GM23338 (cell line): ENCODE measurements at regions not wholly inside any gene's neighbourhood (a gene's known extent, or its start where the extent isn't known, plus 50 kb on each side); places are given as distances from the start of the nearest gene placed in this dataset.

Experiments
- ATAC-seq: fragments of 200-7000 bp; cut with Tn5 transposase; 3 replicates; pipeline ENCODE4 v1.9.1; 2020
- DNase-seq: peaks from one replicate; pipeline ENCODE4 v3.0.0-alpha.2; 2015; ENCODE audit warnings: low spot score
- H2AFZ ChIP-seq: fragments of 200-600 bp; sonication (generic); 2 replicates; pipeline ENCODE4 v1.8.0; 2016; ENCODE audit warnings: antibody characterized with exemption, mild to moderate bottlenecking, moderate library complexity
- H3F3A ChIP-seq: fragments of 200-600 bp; sonication (generic); replicated peaks from 2 replicates; pipeline ENCODE4 v1.8.0; 2017; ENCODE audit warnings: antibody characterized with exemption, mixed run types, low read depth
- H3K27ac ChIP-seq: fragments of 200-600 bp; sonication (generic); 2 replicates; pipeline ENCODE4 v1.6.1; 2016; ENCODE audit warnings: low read depth
- H3K27me3 ChIP-seq: fragments of 200-600 bp; sonication (generic); 2 replicates; pipeline ENCODE4 v1.8.0; 2016; ENCODE audit warnings: mild to moderate bottlenecking, mixed run types, moderate library complexity; ENCODE audit not compliant: insufficient read depth
- H3K36me3 ChIP-seq: fragments of 200-600 bp; sonication (generic); 2 replicates; pipeline ENCODE4 v1.8.0; 2016; ENCODE audit warnings: mild to moderate bottlenecking; ENCODE audit not compliant: insufficient read depth
- H3K4me1 ChIP-seq: fragments of 200-600 bp; sonication (generic); 2 replicates; pipeline ENCODE4 v1.8.0; 2016; ENCODE audit warnings: mild to moderate bottlenecking, moderate library complexity; ENCODE audit not compliant: insufficient read depth
- H3K4me2 ChIP-seq: fragments of 200-600 bp; sonication (generic); 2 replicates; pipeline ENCODE4 v1.7.1; 2017; ENCODE audit warnings: mixed run types
- H3K4me3 ChIP-seq: fragments of 200-600 bp; sonication (generic); 2 replicates; pipeline ENCODE4 v1.6.1; 2016; ENCODE audit warnings: mixed run types
- H3K79me2 ChIP-seq: fragments of 200-600 bp; sonication (generic); replicated peaks from 2 replicates; pipeline ENCODE4 v1.8.0; 2017; ENCODE audit warnings: mild to moderate bottlenecking; ENCODE audit not compliant: insufficient read depth
- H3K9me2 ChIP-seq: fragments of 200-600 bp; sonication (generic); 2 replicates; pipeline ENCODE4 v1.8.0; 2017; ENCODE audit not compliant: insufficient read depth
- H4K20me1 ChIP-seq: fragments of 200-600 bp; sonication (generic); replicated peaks from 2 replicates; pipeline ENCODE4 v1.8.0; 2017; ENCODE audit warnings: mild to moderate bottlenecking; ENCODE audit not compliant: insufficient read depth
- H3K27ac Mint-ChIP-seq: 2 replicates; pipeline ENCODE4 v1.8.0; 2020; ENCODE audit warnings: inconsistent platforms, mild to moderate bottlenecking, moderate library complexity, mixed read lengths
- H3K27me3 Mint-ChIP-seq: 3 replicates; pipeline ENCODE4 v1.8.0; 2022; ENCODE audit warnings: low read depth, mild to moderate bottlenecking, moderate library complexity, mixed read lengths, inconsistent platforms; ENCODE audit not compliant: insufficient read depth, poor library complexity
- H3K36me3 Mint-ChIP-seq: 3 replicates; pipeline ENCODE4 v1.8.0; 2021; ENCODE audit warnings: low read depth, mild to moderate bottlenecking, inconsistent platforms, moderate library complexity, mixed read lengths
- H3K4me1 Mint-ChIP-seq: 3 replicates; pipeline ENCODE4 v1.8.0; 2020; ENCODE audit warnings: mild to moderate bottlenecking, inconsistent platforms, mixed read lengths
- H3K4me3 Mint-ChIP-seq: 3 replicates; pipeline ENCODE4 v1.8.0; 2021; ENCODE audit warnings: moderate library complexity, mild to moderate bottlenecking, inconsistent platforms, mixed read lengths
- H3K9me3 Mint-ChIP-seq: 3 replicates; pipeline ENCODE4 v1.8.0; 2020; ENCODE audit warnings: moderate library complexity, mild to moderate bottlenecking, inconsistent platforms, mixed read lengths
- CREB1 ChIP-seq: fragments of 250-450 bp; sonication (Bioruptor Pico); IDR thresholded peaks from 2 replicates; pipeline ENCODE4 v1.5.0; 2020; ENCODE audit warnings: low read depth, mild to moderate bottlenecking, moderate library complexity
- EZH2phosphoT487 ChIP-seq: fragments of 200-600 bp; sonication (generic); IDR thresholded peaks from one replicate; pipeline ENCODE4 v1.8.1; 2018; ENCODE audit warnings: antibody characterized with exemption; ENCODE audit not compliant: unreplicated experiment
- JUNB ChIP-seq: IDR thresholded peaks from one replicate; pipeline ENCODE4 v1.6.1; 2016; ENCODE audit warnings: antibody characterized with exemption; ENCODE audit not compliant: unreplicated experiment
- NANOG ChIP-seq: IDR thresholded peaks from 2 replicates; pipeline ENCODE4 v1.6.1; 2016; ENCODE audit warnings: antibody characterized with exemption, borderline replicate concordance
- POLR2AphosphoS5 ChIP-seq: IDR thresholded peaks from 2 replicates; pipeline ENCODE4 v1.6.1; 2016; ENCODE audit warnings: antibody characterized with exemption, low read depth
- STAT1 ChIP-seq: IDR thresholded peaks from one replicate; pipeline ENCODE4 v1.6.1; 2016; ENCODE audit warnings: antibody characterized with exemption; ENCODE audit not compliant: unreplicated experiment
- ZNF114 ChIP-seq: fragments of 250-450 bp; sonication (Bioruptor Pico); IDR thresholded peaks from 2 replicates; pipeline ENCODE4 v1.5.0; 2020; ENCODE audit warnings: mild to moderate bottlenecking, moderate library complexity
- ZNF331 ChIP-seq: fragments of 250-450 bp; sonication (Bioruptor Pico); IDR thresholded peaks from 2 replicates; pipeline ENCODE4 v1.5.0; 2020; ENCODE audit warnings: low read depth, mild to moderate bottlenecking, moderate library complexity
- TF ChIP-seq, protein P1 (sequence below): fragments of 250-450 bp; sonication (Bioruptor Pico); IDR thresholded peaks from 2 replicates; pipeline ENCODE4 v1.5.0; 2020; ENCODE audit warnings: mild to moderate bottlenecking, moderate library complexity
- TF ChIP-seq, protein P2 (sequence below): IDR thresholded peaks from one replicate; pipeline ENCODE4 v1.6.1; 2018; ENCODE audit warnings: antibody characterized with exemption; ENCODE audit not compliant: unreplicated experiment
- TF ChIP-seq, protein P3 (sequence below): IDR thresholded peaks from 2 replicates; pipeline ENCODE4 v1.6.1; 2016; ENCODE audit warnings: antibody characterized with exemption

DNA sequence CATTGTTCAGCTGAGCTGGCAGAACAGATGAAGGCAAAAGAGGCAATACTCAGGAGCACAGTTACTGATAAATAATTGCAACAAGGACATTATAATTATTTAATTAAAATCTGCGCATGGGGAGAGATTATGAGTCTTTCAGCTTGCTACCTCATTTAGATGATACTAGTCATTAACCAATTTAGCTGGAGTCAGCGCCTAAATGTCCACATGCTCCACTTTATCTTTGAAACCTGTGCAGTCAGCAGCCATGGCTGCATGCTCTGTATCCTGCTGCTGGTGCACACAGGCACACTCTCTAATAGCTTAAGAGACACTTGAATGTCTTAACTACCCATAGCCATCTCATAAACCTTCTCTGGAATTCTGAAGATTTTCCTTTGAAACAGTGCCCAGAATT is 196.8 kb downstream of the PPP1R3A start (continued):
- TF ChIP-seq, protein P1, sequence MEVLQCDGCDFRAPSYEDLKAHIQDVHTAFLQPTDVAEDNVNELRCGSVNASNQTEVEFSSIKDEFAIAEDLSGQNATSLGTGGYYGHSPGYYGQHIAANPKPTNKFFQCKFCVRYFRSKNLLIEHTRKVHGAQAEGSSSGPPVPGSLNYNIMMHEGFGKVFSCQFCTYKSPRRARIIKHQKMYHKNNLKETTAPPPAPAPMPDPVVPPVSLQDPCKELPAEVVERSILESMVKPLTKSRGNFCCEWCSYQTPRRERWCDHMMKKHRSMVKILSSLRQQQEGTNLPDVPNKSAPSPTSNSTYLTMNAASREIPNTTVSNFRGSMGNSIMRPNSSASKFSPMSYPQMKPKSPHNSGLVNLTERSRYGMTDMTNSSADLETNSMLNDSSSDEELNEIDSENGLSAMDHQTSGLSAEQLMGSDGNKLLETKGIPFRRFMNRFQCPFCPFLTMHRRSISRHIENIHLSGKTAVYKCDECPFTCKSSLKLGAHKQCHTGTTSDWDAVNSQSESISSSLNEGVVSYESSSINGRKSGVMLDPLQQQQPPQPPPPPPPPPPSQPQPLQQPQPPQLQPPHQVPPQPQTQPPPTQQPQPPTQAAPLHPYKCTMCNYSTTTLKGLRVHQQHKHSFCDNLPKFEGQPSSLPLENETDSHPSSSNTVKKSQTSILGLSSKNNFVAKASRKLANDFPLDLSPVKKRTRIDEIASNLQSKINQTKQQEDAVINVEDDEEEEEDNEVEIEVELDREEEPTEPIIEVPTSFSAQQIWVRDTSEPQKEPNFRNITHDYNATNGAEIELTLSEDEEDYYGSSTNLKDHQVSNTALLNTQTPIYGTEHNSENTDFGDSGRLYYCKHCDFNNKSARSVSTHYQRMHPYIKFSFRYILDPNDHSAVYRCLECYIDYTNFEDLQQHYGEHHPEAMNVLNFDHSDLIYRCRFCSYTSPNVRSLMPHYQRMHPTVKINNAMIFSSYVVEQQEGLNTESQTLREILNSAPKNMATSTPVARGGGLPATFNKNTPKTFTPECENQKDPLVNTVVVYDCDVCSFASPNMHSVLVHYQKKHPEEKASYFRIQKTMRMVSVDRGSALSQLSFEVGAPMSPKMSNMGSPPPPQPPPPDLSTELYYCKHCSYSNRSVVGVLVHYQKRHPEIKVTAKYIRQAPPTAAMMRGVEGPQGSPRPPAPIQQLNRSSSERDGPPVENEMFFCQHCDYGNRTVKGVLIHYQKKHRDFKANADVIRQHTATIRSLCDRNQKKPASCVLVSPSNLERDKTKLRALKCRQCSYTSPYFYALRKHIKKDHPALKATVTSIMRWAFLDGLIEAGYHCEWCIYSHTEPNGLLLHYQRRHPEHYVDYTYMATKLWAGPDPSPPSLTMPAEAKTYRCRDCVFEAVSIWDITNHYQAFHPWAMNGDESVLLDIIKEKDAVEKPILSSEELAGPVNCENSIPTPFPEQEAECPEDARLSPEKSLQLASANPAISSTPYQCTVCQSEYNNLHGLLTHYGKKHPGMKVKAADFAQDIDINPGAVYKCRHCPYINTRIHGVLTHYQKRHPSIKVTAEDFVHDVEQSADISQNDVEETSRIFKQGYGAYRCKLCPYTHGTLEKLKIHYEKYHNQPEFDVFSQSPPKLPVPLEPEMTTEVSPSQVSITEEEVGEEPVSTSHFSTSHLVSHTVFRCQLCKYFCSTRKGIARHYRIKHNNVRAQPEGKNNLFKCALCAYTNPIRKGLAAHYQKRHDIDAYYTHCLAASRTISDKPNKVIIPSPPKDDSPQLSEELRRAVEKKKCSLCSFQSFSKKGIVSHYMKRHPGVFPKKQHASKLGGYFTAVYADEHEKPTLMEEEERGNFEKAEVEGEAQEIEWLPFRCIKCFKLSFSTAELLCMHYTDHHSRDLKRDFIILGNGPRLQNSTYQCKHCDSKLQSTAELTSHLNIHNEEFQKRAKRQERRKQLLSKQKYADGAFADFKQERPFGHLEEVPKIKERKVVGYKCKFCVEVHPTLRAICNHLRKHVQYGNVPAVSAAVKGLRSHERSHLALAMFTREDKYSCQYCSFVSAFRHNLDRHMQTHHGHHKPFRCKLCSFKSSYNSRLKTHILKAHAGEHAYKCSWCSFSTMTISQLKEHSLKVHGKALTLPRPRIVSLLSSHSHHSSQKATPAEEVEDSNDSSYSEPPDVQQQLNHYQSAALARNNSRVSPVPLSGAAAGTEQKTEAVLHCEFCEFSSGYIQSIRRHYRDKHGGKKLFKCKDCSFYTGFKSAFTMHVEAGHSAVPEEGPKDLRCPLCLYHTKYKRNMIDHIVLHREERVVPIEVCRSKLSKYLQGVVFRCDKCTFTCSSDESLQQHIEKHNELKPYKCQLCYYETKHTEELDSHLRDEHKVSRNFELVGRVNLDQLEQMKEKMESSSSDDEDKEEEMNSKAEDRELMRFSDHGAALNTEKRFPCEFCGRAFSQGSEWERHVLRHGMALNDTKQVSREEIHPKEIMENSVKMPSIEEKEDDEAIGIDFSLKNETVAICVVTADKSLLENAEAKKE (CRISPR knock-in tag), result no peak
- TF ChIP-seq STAT1, result no peak
- TF ChIP-seq EZH2phosphoT487, result no peak
- TF ChIP-seq ZNF114 (CRISPR knock-in tag), result no peak
- no peak for TF ChIP-seq JUNB
- TF ChIP-seq, protein P2, sequence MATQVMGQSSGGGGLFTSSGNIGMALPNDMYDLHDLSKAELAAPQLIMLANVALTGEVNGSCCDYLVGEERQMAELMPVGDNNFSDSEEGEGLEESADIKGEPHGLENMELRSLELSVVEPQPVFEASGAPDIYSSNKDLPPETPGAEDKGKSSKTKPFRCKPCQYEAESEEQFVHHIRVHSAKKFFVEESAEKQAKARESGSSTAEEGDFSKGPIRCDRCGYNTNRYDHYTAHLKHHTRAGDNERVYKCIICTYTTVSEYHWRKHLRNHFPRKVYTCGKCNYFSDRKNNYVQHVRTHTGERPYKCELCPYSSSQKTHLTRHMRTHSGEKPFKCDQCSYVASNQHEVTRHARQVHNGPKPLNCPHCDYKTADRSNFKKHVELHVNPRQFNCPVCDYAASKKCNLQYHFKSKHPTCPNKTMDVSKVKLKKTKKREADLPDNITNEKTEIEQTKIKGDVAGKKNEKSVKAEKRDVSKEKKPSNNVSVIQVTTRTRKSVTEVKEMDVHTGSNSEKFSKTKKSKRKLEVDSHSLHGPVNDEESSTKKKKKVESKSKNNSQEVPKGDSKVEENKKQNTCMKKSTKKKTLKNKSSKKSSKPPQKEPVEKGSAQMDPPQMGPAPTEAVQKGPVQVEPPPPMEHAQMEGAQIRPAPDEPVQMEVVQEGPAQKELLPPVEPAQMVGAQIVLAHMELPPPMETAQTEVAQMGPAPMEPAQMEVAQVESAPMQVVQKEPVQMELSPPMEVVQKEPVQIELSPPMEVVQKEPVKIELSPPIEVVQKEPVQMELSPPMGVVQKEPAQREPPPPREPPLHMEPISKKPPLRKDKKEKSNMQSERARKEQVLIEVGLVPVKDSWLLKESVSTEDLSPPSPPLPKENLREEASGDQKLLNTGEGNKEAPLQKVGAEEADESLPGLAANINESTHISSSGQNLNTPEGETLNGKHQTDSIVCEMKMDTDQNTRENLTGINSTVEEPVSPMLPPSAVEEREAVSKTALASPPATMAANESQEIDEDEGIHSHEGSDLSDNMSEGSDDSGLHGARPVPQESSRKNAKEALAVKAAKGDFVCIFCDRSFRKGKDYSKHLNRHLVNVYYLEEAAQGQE, result no peak
- no peak for TF ChIP-seq POLR2AphosphoS5

DNA sequence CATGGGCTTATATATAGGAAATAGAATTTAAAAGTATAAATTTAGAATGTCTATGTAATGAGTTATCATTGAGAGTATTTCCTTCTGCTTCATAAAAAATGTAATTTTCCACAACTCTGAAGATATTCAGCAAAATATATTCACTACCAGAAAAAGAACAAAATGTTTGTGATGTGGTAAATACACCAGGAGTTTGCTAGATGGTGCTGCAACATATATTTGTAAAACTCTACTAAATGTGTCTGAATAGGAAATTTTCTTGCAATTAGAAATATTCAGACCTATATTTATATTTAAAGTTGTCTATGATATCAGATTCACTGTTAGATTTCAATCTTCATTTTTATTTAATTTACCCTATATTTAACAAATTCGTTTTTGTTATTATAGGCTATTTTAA is 201.1 kb downstream of the PPP1R3A start:
- Histone ChIP-seq H3K4me1 (no peaks in the 10 kb centered on the region), H3K4me3 (no peak overlapping the region), H3K9me2 (no peaks in the 10 kb centered on the region), H3K36me3 (no peaks in the 10 kb centered on the region), H3K4me2 (no peak overlapping the region), H3F3A (no peaks in the 10 kb centered on the region), H4K20me1 (no peaks in the 10 kb centered on the region), H3K79me2 (no peaks in the 10 kb centered on the region), H2AFZ (no peak overlapping the region), H3K27ac (no peak overlapping the region), H3K27me3 (no peaks in the 10 kb centered on the region)
- no peaks in the 10 kb centered on the region for H3K36me3 Mint-ChIP-seq
- no peaks in the 10 kb centered on the region for H3K9me3 Mint-ChIP-seq
- no peak overlapping the region for H3K27ac Mint-ChIP-seq
- no peak overlapping the region for H3K4me3 Mint-ChIP-seq
- no peaks in the 10 kb centered on the region for H3K4me1 Mint-ChIP-seq
- H3K27me3 Mint-ChIP-seq, result no peaks in the 10 kb centered on the region
- ATAC-seq (no peak), DNase-seq (no peak)
- TF ChIP-seq ZNF331 (CRISPR knock-in tag) (no peak), ZNF114 (CRISPR knock-in tag) (no peak), CREB1 (CRISPR knock-in tag) (no peak), JUNB (no peak), NANOG (no peak)
- TF ChIP-seq, protein P2, result no peak
- TF ChIP-seq, protein P3, sequence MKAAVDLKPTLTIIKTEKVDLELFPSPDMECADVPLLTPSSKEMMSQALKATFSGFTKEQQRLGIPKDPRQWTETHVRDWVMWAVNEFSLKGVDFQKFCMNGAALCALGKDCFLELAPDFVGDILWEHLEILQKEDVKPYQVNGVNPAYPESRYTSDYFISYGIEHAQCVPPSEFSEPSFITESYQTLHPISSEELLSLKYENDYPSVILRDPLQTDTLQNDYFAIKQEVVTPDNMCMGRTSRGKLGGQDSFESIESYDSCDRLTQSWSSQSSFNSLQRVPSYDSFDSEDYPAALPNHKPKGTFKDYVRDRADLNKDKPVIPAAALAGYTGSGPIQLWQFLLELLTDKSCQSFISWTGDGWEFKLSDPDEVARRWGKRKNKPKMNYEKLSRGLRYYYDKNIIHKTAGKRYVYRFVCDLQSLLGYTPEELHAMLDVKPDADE, result no peak
